ENCODE measurements at regions not wholly inside any gene's neighbourhood (a gene's known extent, or its start where the extent isn't known, plus 50 kb on each side); places are given as distances from the start of the nearest gene placed in this dataset.

DNA sequence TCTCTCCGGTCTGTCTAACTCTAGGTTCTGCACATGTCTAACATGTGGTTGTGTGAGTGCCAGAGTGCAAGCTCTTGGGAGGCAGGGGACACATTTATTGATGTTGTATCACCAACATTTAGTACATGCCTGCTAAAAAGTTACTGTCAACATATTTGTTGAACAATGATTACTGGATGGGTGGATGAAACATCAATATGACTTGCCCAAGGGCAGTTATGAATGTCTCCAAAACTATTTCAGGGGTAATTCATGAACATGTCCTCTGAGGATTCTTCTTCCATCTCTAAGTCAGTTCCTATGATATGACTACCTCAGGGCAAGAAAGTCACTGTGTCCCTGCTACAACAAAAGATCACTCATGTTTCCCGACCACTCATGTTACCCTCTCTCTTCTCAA lies 91.3 kb upstream of the STEAP1B start:
- TF ChIP-seq ZNF138 (CRISPR knock-in tag; conservative IDR thresholded peaks at IDR 0.05): no peak
- TF ChIP-seq NR1H2 (CRISPR knock-in tag; IDR thresholded peaks at IDR 0.05): no peak
- TF ChIP-seq, protein P1, sequence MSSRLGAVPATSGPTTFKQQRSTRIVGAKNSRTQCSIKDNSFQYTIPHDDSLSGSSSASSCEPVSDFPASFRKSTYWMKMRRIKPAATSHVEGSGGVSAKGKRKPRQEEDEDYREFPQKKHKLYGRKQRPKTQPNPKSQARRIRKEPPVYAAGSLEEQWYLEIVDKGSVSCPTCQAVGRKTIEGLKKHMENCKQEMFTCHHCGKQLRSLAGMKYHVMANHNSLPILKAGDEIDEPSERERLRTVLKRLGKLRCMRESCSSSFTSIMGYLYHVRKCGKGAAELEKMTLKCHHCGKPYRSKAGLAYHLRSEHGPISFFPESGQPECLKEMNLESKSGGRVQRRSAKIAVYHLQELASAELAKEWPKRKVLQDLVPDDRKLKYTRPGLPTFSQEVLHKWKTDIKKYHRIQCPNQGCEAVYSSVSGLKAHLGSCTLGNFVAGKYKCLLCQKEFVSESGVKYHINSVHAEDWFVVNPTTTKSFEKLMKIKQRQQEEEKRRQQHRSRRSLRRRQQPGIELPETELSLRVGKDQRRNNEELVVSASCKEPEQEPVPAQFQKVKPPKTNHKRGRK (CRISPR knock-in tag; IDR thresholded peaks at IDR 0.05; ENCODE audit: borderline replicate concordance): no peak
- TF ChIP-seq, protein P2, sequence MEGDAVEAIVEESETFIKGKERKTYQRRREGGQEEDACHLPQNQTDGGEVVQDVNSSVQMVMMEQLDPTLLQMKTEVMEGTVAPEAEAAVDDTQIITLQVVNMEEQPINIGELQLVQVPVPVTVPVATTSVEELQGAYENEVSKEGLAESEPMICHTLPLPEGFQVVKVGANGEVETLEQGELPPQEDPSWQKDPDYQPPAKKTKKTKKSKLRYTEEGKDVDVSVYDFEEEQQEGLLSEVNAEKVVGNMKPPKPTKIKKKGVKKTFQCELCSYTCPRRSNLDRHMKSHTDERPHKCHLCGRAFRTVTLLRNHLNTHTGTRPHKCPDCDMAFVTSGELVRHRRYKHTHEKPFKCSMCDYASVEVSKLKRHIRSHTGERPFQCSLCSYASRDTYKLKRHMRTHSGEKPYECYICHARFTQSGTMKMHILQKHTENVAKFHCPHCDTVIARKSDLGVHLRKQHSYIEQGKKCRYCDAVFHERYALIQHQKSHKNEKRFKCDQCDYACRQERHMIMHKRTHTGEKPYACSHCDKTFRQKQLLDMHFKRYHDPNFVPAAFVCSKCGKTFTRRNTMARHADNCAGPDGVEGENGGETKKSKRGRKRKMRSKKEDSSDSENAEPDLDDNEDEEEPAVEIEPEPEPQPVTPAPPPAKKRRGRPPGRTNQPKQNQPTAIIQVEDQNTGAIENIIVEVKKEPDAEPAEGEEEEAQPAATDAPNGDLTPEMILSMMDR (IDR thresholded peaks at IDR 0.05): no peak
- TF ChIP-seq, protein P3, sequence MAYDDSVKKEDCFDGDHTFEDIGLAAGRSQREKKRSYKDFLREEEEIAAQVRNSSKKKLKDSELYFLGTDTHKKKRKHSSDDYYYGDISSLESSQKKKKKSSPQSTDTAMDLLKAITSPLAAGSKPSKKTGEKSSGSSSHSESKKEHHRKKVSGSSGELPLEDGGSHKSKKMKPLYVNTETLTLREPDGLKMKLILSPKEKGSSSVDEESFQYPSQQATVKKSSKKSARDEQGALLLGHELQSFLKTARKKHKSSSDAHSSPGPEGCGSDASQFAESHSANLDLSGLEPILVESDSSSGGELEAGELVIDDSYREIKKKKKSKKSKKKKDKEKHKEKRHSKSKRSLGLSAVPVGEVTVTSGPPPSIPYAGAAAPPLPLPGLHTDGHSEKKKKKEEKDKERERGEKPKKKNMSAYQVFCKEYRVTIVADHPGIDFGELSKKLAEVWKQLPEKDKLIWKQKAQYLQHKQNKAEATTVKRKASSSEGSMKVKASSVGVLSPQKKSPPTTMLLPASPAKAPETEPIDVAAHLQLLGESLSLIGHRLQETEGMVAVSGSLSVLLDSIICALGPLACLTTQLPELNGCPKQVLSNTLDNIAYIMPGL (CRISPR knock-in tag; IDR thresholded peaks at IDR 0.05): no peak
- TF ChIP-seq ZNF423 (CRISPR knock-in tag; IDR thresholded peaks at IDR 0.05): no peak

All from WTC11 (cell line).